ENCODE measurements at regions not wholly inside any gene's neighbourhood (a gene's known extent, or its start where the extent isn't known, plus 50 kb on each side); places are given as distances from the start of the nearest gene placed in this dataset.

DNA sequence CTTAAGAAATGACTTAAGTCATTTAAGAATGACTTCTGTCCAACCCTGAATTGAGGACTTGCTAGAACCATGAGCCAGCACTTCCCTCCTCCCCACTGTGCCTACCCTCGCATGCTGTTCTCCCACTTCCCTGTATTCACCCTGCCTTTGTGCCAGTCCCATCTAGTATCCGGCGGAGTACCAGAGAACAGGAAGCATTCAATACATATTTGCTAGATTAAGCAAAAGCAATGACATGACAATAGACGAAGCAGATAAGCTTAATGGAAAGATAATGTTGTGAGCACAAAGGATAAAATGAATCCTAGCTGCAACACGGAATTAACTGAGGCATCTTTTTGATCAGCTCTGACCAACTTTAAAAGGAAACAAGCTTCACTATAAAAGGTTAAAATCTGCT lies 328.5 kb downstream of the TDRD15 start:
- no peak for TF ChIP-seq ZFX (IDR thresholded peaks at IDR 0.05)
- TF ChIP-seq, protein P1, sequence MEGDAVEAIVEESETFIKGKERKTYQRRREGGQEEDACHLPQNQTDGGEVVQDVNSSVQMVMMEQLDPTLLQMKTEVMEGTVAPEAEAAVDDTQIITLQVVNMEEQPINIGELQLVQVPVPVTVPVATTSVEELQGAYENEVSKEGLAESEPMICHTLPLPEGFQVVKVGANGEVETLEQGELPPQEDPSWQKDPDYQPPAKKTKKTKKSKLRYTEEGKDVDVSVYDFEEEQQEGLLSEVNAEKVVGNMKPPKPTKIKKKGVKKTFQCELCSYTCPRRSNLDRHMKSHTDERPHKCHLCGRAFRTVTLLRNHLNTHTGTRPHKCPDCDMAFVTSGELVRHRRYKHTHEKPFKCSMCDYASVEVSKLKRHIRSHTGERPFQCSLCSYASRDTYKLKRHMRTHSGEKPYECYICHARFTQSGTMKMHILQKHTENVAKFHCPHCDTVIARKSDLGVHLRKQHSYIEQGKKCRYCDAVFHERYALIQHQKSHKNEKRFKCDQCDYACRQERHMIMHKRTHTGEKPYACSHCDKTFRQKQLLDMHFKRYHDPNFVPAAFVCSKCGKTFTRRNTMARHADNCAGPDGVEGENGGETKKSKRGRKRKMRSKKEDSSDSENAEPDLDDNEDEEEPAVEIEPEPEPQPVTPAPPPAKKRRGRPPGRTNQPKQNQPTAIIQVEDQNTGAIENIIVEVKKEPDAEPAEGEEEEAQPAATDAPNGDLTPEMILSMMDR (conservative IDR thresholded peaks at IDR 0.05), result no peak
- H3K27ac ChIP-seq, result no peak overlapping the region

DNA sequence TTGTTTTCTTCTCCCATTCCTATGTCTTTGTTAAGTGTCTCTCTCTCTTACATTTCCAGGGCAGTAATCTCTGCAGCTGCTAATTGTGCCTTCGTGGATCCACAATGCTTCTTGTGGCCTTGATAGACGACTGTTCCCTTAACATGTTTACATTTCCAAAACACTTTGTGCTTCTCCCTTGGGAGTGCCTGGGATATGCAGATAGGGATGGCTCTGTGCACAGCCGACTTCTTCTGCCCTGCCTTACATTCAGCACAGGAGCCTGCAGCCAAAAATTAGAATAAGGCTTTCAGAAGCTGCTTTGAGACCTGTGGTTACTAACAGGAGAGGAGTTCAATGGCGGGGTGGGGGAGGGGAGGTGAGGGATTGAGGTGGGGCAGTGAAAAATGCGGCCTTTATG lies 328.9 kb downstream of the TDRD15 start:
- no peak overlapping the region for H3K27ac ChIP-seq
- no peak for TF ChIP-seq ZFX (IDR thresholded peaks at IDR 0.05)
- TF ChIP-seq, protein P1 (conservative IDR thresholded peaks at IDR 0.05), result no peak

DNA sequence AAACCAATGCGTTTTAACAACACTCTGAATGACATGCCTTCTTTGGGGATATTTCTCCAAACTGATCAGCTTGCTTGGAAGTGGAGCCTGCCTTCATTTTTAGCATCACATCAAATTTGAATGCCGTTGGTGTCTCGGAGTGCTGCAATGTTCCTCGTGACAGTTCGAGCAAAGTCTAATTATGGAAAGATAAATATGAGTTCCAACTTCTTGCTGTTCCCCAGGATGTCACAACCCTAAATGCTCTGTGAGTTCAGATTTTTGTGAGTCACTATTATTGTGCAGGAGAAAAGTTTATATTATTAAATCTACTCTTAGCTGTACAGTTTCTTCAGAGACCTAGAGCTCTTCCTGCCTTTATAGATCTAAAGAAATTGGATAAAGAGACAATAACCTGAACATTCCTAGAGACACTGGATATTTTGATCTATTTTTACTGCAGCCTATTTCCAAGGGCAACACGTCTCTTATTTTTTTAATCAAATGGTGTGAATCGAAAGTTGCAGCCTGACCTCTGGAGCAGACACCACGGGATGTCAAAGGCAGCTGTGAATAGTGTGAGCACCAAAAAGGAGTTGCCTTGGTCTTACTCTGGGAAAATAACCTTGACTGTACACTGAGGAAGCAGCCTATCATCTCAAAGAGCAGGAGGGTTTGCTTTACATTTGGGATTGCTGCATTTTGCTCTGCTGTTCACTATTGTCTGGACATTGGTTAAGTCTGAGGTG lies 330.1 kb downstream of the TDRD15 start:
- TF ChIP-seq, protein P1 (conservative IDR thresholded peaks at IDR 0.05), result no peak
- no peak for TF ChIP-seq ZFX (IDR thresholded peaks at IDR 0.05)
- H3K27ac ChIP-seq, result no peak overlapping the region

DNA sequence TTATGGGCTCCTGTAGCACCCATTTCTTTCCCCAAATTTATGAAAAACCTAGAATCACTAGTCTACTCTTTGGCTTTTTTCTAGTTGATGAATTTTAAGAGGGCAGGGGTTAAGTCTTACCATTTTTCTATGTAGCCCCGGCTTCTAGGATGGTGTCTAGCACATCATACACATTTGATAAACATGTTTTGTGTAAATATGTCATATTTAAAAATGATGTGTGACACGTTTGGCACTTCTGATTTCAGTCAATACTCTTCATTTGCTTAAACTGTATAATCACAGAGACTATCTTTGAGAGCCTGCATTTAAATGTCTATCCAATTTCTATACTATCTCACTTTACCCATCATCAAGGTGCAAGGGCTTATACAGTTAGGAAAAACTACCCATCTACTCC lies 331.1 kb downstream of the TDRD15 start:
- H3K27ac ChIP-seq, result no peak overlapping the region
- TF ChIP-seq, protein P1 (conservative IDR thresholded peaks at IDR 0.05), result no peak
- TF ChIP-seq ZFX (IDR thresholded peaks at IDR 0.05), result no peak

DNA sequence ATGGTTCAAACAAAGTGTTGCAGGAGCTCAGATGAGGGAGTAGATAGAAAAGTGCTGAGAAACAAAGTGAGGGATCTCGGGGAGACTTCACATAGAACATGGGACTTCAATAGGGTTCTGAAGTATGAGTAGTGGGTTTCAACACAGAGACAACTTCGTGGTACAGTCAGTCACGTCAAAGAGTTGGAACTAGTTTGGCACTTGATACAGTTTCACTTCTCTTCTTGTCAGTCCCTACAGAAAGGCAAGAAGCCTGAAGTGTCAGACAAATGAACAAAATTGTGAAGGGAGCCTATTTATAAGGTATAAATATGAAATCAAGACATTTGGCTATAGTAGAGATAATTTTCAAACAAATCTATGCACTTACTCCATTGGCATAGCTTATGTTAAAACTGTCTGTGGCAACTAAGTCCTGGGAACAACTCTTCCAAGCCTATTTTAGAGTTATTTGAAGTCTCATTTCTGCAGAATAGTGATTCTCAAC lies 338.0 kb downstream of the TDRD15 start:
- H3K27ac ChIP-seq, result no peak overlapping the region
- TF ChIP-seq, protein P1 (conservative IDR thresholded peaks at IDR 0.05), result no peak
- no peak for TF ChIP-seq ZFX (IDR thresholded peaks at IDR 0.05)

DNA sequence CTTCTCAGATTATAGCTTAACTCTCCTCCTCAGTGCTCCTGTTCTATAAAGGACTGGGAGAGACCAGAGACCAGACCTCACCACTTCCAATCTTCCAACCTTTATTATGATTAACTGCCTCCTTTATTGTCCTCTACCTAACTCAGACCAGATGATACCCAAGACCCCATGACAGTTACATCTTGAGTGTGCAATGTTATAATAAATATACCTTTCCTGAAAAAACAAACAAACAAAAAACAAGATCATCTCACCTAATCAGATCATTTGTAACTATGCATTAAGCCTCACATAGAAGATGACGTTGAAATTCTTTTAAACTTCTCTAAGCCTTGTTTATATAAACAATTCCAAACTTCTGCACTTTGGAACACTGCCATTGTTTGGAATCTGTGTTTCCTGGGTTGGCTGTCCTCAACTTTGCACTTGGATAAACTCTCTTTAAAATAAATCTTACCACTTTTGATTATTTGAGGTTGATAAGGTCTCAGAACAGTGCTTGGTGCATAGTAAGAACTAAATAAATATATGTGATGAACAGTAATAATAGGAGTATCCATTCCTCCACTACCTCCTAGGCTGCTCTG lies 342.7 kb downstream of the TDRD15 start:
- TF ChIP-seq, protein P1 (conservative IDR thresholded peaks at IDR 0.05), result no peak
- no peak for TF ChIP-seq ZFX (IDR thresholded peaks at IDR 0.05)
- H3K27ac ChIP-seq, result no peak overlapping the region

DNA sequence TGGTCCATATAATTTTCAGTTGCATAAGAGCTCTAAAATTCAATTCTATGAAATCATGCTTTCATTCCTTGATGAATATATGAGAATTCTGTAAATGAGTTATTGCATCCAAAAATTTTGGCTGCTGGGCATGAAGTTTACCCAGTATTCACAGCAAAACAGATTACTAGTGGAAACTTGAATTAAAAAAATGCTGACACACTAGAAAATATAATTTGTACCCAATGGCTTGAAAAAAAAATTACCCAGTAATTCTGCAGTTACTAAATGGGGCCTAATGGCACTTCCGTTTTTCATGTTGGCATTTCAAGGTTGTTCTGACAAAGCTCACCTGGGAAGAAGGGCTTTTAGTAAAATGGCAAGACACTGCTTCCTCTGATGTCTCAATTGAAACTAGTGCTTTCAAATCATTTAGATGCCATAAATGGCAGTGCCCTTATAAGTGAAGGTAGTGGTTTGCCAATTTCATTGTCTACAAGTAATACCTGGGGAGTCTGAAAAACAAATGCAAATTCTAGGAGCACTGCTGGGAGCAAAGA lies 343.6 kb downstream of the TDRD15 start:
- no peak for TF ChIP-seq ZFX (IDR thresholded peaks at IDR 0.05)
- TF ChIP-seq, protein P1 (conservative IDR thresholded peaks at IDR 0.05), result no peak
- H3K27ac ChIP-seq, result no peak overlapping the region

All from C4-2B (cell line).